Neural progenitor cell (in vitro differentiated cells): ENCODE measurements at regions not wholly inside any gene's neighbourhood (a gene's known extent, or its start where the extent isn't known, plus 50 kb on each side); places are given as distances from the start of the nearest gene placed in this dataset.

ENCODE experiments used
- DNase-seq: peaks from one replicate; pipeline ENCODE4 v3.0.0-alpha.2; 2016; ENCODE audit warnings: low spot score
- H2AFZ ChIP-seq: fragments of 200-600 bp; sonication (generic); replicated peaks from 2 replicates; pipeline ENCODE4 v1.6.1; 2016; ENCODE audit warnings: antibody characterized with exemption
- H3F3A ChIP-seq: fragments of 200-600 bp; sonication (generic); 2 replicates; pipeline ENCODE4 v1.6.1; 2016; ENCODE audit warnings: antibody characterized with exemption, low read depth
- H3K27ac ChIP-seq: fragments of 200-600 bp; sonication (generic); 2 replicates; pipeline ENCODE4 v1.5.1; 2016; ENCODE audit warnings: mild to moderate bottlenecking
- H3K27me3 ChIP-seq: fragments of 200-600 bp; sonication (generic); 2 replicates; pipeline ENCODE4 v1.6.1; 2016; ENCODE audit warnings: mild to moderate bottlenecking, moderate library complexity
- H3K36me3 ChIP-seq: fragments of 200-600 bp; sonication (generic); 2 replicates; pipeline ENCODE4 v1.5.1; 2016
- H3K4me1 ChIP-seq: fragments of 200-600 bp; sonication (generic); 2 replicates; pipeline ENCODE4 v1.6.1; 2016; ENCODE audit warnings: mixed run types
- H3K4me2 ChIP-seq: fragments of 200-600 bp; sonication (generic); 2 replicates; pipeline ENCODE4 v1.6.1; 2016
- H3K4me3 ChIP-seq: fragments of 200-600 bp; sonication (generic); 2 replicates; pipeline ENCODE4 v1.5.1; 2016
- H3K79me2 ChIP-seq: fragments of 200-600 bp; sonication (generic); 2 replicates; pipeline ENCODE4 v1.6.1; 2016; ENCODE audit warnings: low read depth
- H3K9ac ChIP-seq: fragments of 200-600 bp; sonication (generic); 2 replicates; pipeline ENCODE4 v1.6.1; 2016
- H3K9me3 ChIP-seq: fragments of 200-600 bp; sonication (generic); 2 replicates; pipeline ENCODE4 v1.5.1; 2016; ENCODE audit warnings: low read depth
- H4K20me1 ChIP-seq: fragments of 200-600 bp; sonication (generic); 2 replicates; pipeline ENCODE4 v1.6.1; 2016; ENCODE audit warnings: low read depth
- H3K27ac Mint-ChIP-seq: 3 replicates; pipeline ENCODE4 v1.8.0; 2021; ENCODE audit warnings: mixed read lengths
- H3K27me3 Mint-ChIP-seq: 2 replicates; pipeline ENCODE4 v1.8.0; 2022; ENCODE audit warnings: low read depth, mild to moderate bottlenecking, inconsistent platforms, moderate library complexity, mixed read lengths; ENCODE audit not compliant: insufficient read depth
- H3K36me3 Mint-ChIP-seq: 3 replicates; pipeline ENCODE4 v1.8.0; 2021; ENCODE audit warnings: mixed read lengths
- H3K4me1 Mint-ChIP-seq: 3 replicates; pipeline ENCODE4 v1.8.0; 2021; ENCODE audit warnings: mixed read lengths
- H3K4me3 Mint-ChIP-seq: 3 replicates; pipeline ENCODE4 v1.8.0; 2021; ENCODE audit warnings: mild to moderate bottlenecking, moderate library complexity, mixed read lengths
- H3K9me3 Mint-ChIP-seq: 3 replicates; pipeline ENCODE4 v1.8.0; 2020; ENCODE audit warnings: mixed read lengths
- EZH2 ChIP-seq: fragments of 200-600 bp; sonication (generic); IDR thresholded peaks from 2 replicates; pipeline ENCODE4 v1.6.1; 2017; ENCODE audit warnings: antibody characterized with exemption, mild to moderate bottlenecking, moderate library complexity
- EZH2phosphoT487 ChIP-seq: fragments of 200-600 bp; sonication (generic); IDR thresholded peaks from 2 replicates; pipeline ENCODE4 v1.6.1; 2017; ENCODE audit warnings: antibody characterized with exemption
- TF ChIP-seq, protein P1 (sequence below): fragments of 200-600 bp; sonication (generic); IDR thresholded peaks from 2 replicates; pipeline ENCODE4 v1.5.1; 2017; ENCODE audit warnings: antibody characterized with exemption, mild to moderate bottlenecking

DNA sequence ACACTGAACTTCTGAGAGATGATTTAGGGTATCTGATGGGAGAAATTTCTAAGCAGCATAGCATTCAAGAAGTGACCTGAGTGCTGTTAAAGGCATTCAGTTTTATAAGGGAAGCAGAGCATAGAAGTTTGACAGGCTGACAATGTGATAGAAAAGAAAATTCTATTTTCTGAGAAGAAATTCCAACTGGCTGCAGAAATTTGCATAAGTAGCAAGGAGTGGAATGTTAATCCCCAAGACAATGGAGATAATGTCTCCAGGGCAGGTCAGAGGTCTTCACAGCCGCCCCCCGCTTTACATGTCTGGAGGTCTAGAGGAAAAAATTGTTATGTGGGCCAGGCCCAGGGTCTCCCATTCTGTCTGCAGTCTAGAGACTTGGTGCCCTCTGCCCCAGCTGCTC is 1361.8 kb upstream of the EYS start:
- H4K20me1 ChIP-seq: no peaks in the 10 kb centered on the region
- TF ChIP-seq EZH2phosphoT487 (no peak), EZH2 (no peak)
- TF ChIP-seq, protein P1, sequence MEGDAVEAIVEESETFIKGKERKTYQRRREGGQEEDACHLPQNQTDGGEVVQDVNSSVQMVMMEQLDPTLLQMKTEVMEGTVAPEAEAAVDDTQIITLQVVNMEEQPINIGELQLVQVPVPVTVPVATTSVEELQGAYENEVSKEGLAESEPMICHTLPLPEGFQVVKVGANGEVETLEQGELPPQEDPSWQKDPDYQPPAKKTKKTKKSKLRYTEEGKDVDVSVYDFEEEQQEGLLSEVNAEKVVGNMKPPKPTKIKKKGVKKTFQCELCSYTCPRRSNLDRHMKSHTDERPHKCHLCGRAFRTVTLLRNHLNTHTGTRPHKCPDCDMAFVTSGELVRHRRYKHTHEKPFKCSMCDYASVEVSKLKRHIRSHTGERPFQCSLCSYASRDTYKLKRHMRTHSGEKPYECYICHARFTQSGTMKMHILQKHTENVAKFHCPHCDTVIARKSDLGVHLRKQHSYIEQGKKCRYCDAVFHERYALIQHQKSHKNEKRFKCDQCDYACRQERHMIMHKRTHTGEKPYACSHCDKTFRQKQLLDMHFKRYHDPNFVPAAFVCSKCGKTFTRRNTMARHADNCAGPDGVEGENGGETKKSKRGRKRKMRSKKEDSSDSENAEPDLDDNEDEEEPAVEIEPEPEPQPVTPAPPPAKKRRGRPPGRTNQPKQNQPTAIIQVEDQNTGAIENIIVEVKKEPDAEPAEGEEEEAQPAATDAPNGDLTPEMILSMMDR: no peak
- H3K27me3 ChIP-seq: no peaks in the 10 kb centered on the region
- H2AFZ ChIP-seq: no peak overlapping the region
- H3K9ac ChIP-seq: no peak overlapping the region
- no peaks in the 10 kb centered on the region for H3F3A ChIP-seq
- H3K9me3 Mint-ChIP-seq: peaks cover 11% of the 10 kb centered on the region
- H3K4me3 ChIP-seq: no peak overlapping the region
- no peaks in the 10 kb centered on the region for H3K36me3 Mint-ChIP-seq
- no peak overlapping the region for H3K27ac ChIP-seq
- no peaks in the 10 kb centered on the region for H3K9me3 ChIP-seq
- no peaks in the 10 kb centered on the region for H3K4me1 ChIP-seq
- DNase-seq: peak; percentile 33
- H3K4me3 Mint-ChIP-seq: no peak overlapping the region
- no peaks in the 10 kb centered on the region for H3K79me2 ChIP-seq
- no peaks in the 10 kb centered on the region for H3K36me3 ChIP-seq
- peaks cover 2% of the 10 kb centered on the region for H3K4me1 Mint-ChIP-seq
- no peak overlapping the region for H3K4me2 ChIP-seq
- H3K27ac Mint-ChIP-seq: no peak overlapping the region
- no peaks in the 10 kb centered on the region for H3K27me3 Mint-ChIP-seq

DNA sequence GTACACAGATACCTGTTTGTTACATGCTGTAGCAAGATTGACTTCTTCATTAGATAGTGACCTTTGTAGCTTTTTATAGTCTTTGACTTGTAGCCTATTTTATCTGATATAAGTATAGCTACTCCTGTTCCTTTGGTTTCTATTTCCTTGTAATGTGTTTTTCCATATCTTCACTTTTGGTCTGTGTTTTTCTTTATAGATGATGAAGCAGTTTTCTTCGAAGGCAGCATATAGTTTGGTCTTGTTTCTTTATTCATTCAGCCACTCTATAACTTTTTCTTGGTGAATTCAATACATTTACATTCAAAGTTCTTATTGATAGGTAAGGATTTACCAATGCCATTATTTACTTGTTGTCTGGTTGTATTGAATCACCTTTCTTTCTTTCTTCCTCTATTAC is 1357.3 kb upstream of the EYS start:
- H3K4me1 ChIP-seq: no peaks in the 10 kb centered on the region
- no peak overlapping the region for H2AFZ ChIP-seq
- no peaks in the 10 kb centered on the region for H3K9me3 ChIP-seq
- no peak overlapping the region for H3K4me3 Mint-ChIP-seq
- H3K27ac ChIP-seq: no peak overlapping the region
- H3K4me1 Mint-ChIP-seq: peaks cover 2% of the 10 kb centered on the region
- no peak overlapping the region for H3K27ac Mint-ChIP-seq
- DNase-seq: no peak
- H3K27me3 Mint-ChIP-seq: no peaks in the 10 kb centered on the region
- H3F3A ChIP-seq: no peaks in the 10 kb centered on the region
- no peaks in the 10 kb centered on the region for H3K27me3 ChIP-seq
- TF ChIP-seq EZH2 (no peak), EZH2phosphoT487 (no peak)
- TF ChIP-seq, protein P1: no peak
- H3K9ac ChIP-seq: no peak overlapping the region
- no peaks in the 10 kb centered on the region for H3K79me2 ChIP-seq
- H3K36me3 ChIP-seq: no peaks in the 10 kb centered on the region
- peaks cover 10% of the 10 kb centered on the region for H3K9me3 Mint-ChIP-seq
- H3K4me3 ChIP-seq: no peak overlapping the region
- no peaks in the 10 kb centered on the region for H3K36me3 Mint-ChIP-seq
- no peaks in the 10 kb centered on the region for H4K20me1 ChIP-seq
- H3K4me2 ChIP-seq: no peak overlapping the region

DNA sequence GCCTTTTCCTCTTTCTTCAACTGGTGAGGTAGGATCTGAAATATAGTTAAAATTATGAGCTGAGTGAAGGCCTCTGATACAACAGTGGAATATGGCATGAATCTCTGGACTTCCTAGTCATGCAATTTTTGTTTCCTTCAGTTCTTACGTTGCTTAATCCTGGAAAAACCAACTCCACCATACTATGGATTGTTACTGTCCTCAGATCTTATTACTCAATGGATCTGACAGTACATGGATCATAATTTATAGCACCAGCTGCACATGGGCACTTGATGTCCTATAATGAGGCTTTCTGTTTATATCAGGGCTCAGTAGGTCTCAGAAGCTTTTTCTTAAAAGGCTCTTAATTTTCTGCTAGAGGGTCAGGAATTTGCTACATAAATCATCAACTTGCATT is 1341.0 kb upstream of the EYS start:
- no peaks in the 10 kb centered on the region for H3K4me1 Mint-ChIP-seq
- TF ChIP-seq, protein P1: no peak
- TF ChIP-seq EZH2phosphoT487 (no peak), EZH2 (no peak)
- Histone ChIP-seq H3K9me3 (no peaks in the 10 kb centered on the region), H3K27ac (no peak overlapping the region), H3K4me1 (no peaks in the 10 kb centered on the region), H3K4me3 (no peak overlapping the region), H3F3A (no peaks in the 10 kb centered on the region), H2AFZ (no peak overlapping the region), H3K79me2 (no peaks in the 10 kb centered on the region), H3K27me3 (no peaks in the 10 kb centered on the region), H3K4me2 (no peak overlapping the region), H3K9ac (no peak overlapping the region), H4K20me1 (no peaks in the 10 kb centered on the region), H3K36me3 (no peaks in the 10 kb centered on the region)
- H3K27ac Mint-ChIP-seq: no peak overlapping the region
- H3K4me3 Mint-ChIP-seq: no peak overlapping the region
- no peaks in the 10 kb centered on the region for H3K27me3 Mint-ChIP-seq
- no peak for DNase-seq
- no peaks in the 10 kb centered on the region for H3K9me3 Mint-ChIP-seq
- no peaks in the 10 kb centered on the region for H3K36me3 Mint-ChIP-seq

DNA sequence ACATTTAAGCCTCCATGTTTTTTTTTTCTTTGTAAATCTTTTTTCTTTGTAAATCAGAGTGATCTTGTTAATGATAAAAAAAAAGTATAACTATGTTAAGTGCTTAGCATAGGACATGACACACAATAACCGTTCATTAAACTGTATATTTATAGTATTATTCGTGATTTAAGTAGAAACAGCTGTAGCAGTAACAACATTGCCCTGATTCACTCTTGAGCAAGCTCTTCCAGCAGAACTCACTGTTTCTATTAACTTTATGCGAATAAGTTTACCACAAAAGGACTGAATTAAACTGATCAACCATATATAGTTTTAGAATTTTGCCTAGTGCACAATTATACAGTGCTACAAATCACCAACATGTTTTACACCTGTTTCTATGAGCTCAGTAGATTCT is 1338.0 kb upstream of the EYS start:
- no peaks in the 10 kb centered on the region for H3K27me3 ChIP-seq
- H3K36me3 ChIP-seq: no peaks in the 10 kb centered on the region
- H2AFZ ChIP-seq: no peak overlapping the region
- TF ChIP-seq EZH2phosphoT487 (no peak), EZH2 (no peak)
- TF ChIP-seq, protein P1: no peak
- H3F3A ChIP-seq: no peaks in the 10 kb centered on the region
- no peak overlapping the region for H3K4me3 Mint-ChIP-seq
- no peaks in the 10 kb centered on the region for H3K79me2 ChIP-seq
- H3K27ac ChIP-seq: no peak overlapping the region
- no peaks in the 10 kb centered on the region for H3K36me3 Mint-ChIP-seq
- DNase-seq: no peak
- H4K20me1 ChIP-seq: no peaks in the 10 kb centered on the region
- H3K9me3 Mint-ChIP-seq: no peaks in the 10 kb centered on the region
- H3K27ac Mint-ChIP-seq: no peak overlapping the region
- no peaks in the 10 kb centered on the region for H3K4me1 ChIP-seq
- H3K9ac ChIP-seq: no peak overlapping the region
- H3K4me2 ChIP-seq: no peak overlapping the region
- no peaks in the 10 kb centered on the region for H3K27me3 Mint-ChIP-seq
- H3K4me1 Mint-ChIP-seq: no peaks in the 10 kb centered on the region
- H3K9me3 ChIP-seq: no peaks in the 10 kb centered on the region
- H3K4me3 ChIP-seq: no peak overlapping the region
